Karpas-422 (cell line): ENCODE measurements at regions not wholly inside any gene's neighbourhood (a gene's known extent, or its start where the extent isn't known, plus 50 kb on each side); places are given as distances from the start of the nearest gene placed in this dataset.

Source experiments
- DNase-seq: peaks from one replicate; pipeline ENCODE4 v3.0.0-alpha.2; 2015
- H2AFZ ChIP-seq: fragments of 200-600 bp; sonication (generic); 2 replicates; pipeline ENCODE4 v1.6.1; 2014; ENCODE audit warnings: antibody characterized with exemption, low read length, mixed read lengths
- H3K27ac ChIP-seq: fragments of 200-600 bp; sonication (generic); 2 replicates; pipeline ENCODE4 v1.5.1; 2014; ENCODE audit warnings: mild to moderate bottlenecking, low read length, moderate library complexity
- H3K27me3 ChIP-seq: fragments of 200-600 bp; sonication (generic); 2 replicates; pipeline ENCODE4 v1.6.1; 2014; ENCODE audit warnings: low read length, mixed read lengths
- H3K36me3 ChIP-seq: fragments of 200-600 bp; sonication (generic); 2 replicates; pipeline ENCODE4 v1.6.1; 2014; ENCODE audit warnings: low read length, mixed read lengths; ENCODE audit not compliant: insufficient read depth
- H3K4me1 ChIP-seq: fragments of 200-600 bp; sonication (generic); 2 replicates; pipeline ENCODE4 v1.6.1; 2014; ENCODE audit warnings: mild to moderate bottlenecking, low read length, mixed read lengths
- H3K4me2 ChIP-seq: fragments of 200-600 bp; sonication (generic); 2 replicates; pipeline ENCODE4 v1.6.1; 2014; ENCODE audit warnings: low read length, low read depth, mild to moderate bottlenecking; ENCODE audit not compliant: poor library complexity, severe bottlenecking
- H3K4me3 ChIP-seq: fragments of 200-600 bp; sonication (generic); 2 replicates; pipeline ENCODE4 v1.5.1; 2014; ENCODE audit warnings: mild to moderate bottlenecking, antibody characterized with exemption, low read length, mixed read lengths
- H3K79me2 ChIP-seq: fragments of 200-600 bp; sonication (generic); 2 replicates; pipeline ENCODE4 v1.6.1; 2014; ENCODE audit warnings: mild to moderate bottlenecking, low read length, mixed read lengths
- H3K9ac ChIP-seq: fragments of 200-600 bp; sonication (generic); 2 replicates; pipeline ENCODE4 v1.6.0; 2014; ENCODE audit warnings: low read length
- H3K9me2 ChIP-seq: fragments of 200-600 bp; sonication (generic), shearing (Covaris generic); replicated peaks from 2 replicates; pipeline ENCODE4 v1.6.0; 2014; ENCODE audit warnings: mild to moderate bottlenecking, low read length, moderate library complexity; ENCODE audit not compliant: insufficient read depth
- H3K9me3 ChIP-seq: fragments of 300-700, 200-600 bp; sonication (generic); 2 replicates; pipeline ENCODE4 v1.6.1; 2014; ENCODE audit warnings: low read length, mixed read lengths
- H4K20me1 ChIP-seq: fragments of 200-600 bp; sonication (generic); 2 replicates; pipeline ENCODE4 v1.6.1; 2014; ENCODE audit warnings: mild to moderate bottlenecking, antibody characterized with exemption, low read length, low read depth; ENCODE audit not compliant: insufficient read depth

DNA sequence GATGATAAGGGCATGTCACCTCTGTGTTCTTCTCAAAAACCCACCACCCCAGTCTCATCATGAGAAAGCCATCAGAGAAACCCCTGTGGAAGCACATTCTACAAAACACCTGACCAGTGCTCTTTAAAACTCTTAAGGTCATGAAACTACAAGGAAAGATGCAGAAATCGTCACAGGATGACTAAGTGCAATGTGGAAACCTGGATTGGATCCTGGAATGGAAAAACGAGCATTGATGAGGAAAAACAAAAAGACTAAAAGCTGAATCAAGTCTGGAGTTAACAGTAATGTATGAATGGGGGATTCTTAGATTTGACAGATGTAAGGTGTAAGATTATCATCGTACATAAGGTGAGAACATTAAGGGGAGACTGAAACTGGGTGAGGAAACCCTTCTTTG, 211.0 kb downstream of the TBX5 start:
- no peaks in the 10 kb centered on the region for H3K27me3 ChIP-seq
- no peaks in the 10 kb centered on the region for H3K4me1 ChIP-seq

DNA sequence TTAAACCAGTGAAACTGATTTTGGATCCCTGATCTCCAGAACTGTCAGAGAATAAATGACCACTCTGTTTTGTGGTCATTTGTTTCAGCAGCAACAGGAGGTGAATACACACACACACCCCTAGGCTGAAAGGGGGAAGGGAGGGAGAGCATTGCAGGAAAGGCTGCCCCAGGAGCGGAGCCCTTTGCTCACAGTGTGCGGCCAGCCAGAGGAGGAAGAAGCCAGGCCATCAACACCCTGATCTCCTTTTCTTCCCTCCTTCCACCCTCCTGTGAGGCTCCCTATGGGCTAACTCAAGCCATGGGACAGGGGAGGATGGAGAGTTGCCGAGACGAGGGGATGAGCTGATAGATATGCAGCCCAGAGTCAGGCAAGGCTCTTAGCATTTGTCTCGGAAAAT, 211.9 kb downstream of the TBX5 start:
- no peak for DNase-seq
- H3K27ac ChIP-seq = no peak overlapping the region
- H3K36me3 ChIP-seq = no peaks in the 10 kb centered on the region
- no peak overlapping the region for H3K4me2 ChIP-seq
- H3K9me3 ChIP-seq = no peaks in the 10 kb centered on the region
- H2AFZ ChIP-seq = no peak overlapping the region
- H3K9ac ChIP-seq = no peak overlapping the region
- H3K79me2 ChIP-seq = no peaks in the 10 kb centered on the region
- no peak overlapping the region for H3K4me3 ChIP-seq
- no peaks in the 10 kb centered on the region for H3K27me3 ChIP-seq
- H3K9me2 ChIP-seq = no peaks in the 10 kb centered on the region
- no peaks in the 10 kb centered on the region for H4K20me1 ChIP-seq
- H3K4me1 ChIP-seq = no peaks in the 10 kb centered on the region

More for the DNA sequence above, 211.0 kb downstream of the TBX5 start:
- Histone ChIP-seq H3K4me2 (no peak overlapping the region), H3K79me2 (no peaks in the 10 kb centered on the region), H2AFZ (no peak overlapping the region), H3K27ac (no peak overlapping the region), H3K9me2 (no peaks in the 10 kb centered on the region), H3K9ac (no peak overlapping the region), H3K9me3 (peaks cover 4% of the 10 kb centered on the region; the same call in 1 of the 2 replicates), H3K36me3 (no peaks in the 10 kb centered on the region), H3K4me3 (no peak overlapping the region), H4K20me1 (no peaks in the 10 kb centered on the region)
- no peak for DNase-seq

DNA sequence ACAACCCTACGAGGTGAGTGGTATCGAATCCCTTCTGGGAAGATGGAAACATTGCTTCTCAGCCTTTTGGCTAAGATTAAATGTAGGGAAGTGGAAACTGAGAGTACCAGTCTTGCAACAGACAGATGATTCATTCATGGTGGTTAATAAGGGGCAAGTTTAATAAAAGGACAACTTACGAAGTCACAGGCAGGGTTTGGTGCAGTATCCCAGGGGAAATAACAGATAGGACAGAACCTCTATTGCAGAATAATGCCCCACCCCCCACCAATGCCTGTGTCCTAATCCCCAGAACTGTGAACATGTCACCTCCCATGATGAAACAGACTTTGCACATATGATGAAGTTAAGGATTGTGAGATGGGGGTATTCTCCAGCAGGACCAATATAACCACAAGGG, 212.5 kb downstream of the TBX5 start:
- Histone ChIP-seq H3K27ac (no peak overlapping the region), H4K20me1 (no peaks in the 10 kb centered on the region), H3K9me3 (no peaks in the 10 kb centered on the region), H3K9me2 (no peaks in the 10 kb centered on the region), H3K9ac (no peak overlapping the region), H3K79me2 (no peaks in the 10 kb centered on the region), H3K4me3 (no peak overlapping the region), H3K27me3 (no peaks in the 10 kb centered on the region), H3K4me2 (no peak overlapping the region), H2AFZ (no peak overlapping the region), H3K36me3 (no peaks in the 10 kb centered on the region), H3K4me1 (no peaks in the 10 kb centered on the region)
- DNase-seq = no peak

DNA sequence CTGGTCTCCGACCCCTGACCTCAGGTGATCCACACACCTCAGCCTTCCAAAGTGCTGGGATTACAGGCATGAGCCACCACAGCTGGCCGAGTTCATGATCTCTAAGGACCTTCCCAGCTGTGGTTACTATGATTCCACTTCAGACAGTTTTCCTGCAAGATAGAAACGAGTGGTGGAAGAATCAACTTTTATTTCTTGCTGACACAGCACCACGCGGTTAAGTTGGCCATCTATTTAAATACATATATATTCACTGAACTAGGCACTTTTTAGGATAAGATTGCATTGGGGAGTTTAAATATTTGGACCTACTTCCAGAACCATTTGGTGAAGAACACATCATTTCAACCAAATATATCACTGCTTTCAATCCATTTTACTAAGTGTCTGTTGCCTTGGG, 213.4 kb downstream of the TBX5 start:
- no peak overlapping the region for H3K4me3 ChIP-seq
- no peaks in the 10 kb centered on the region for H3K27me3 ChIP-seq
- no peaks in the 10 kb centered on the region for H4K20me1 ChIP-seq
- no peak overlapping the region for H3K4me2 ChIP-seq
- H3K4me1 ChIP-seq = no peaks in the 10 kb centered on the region
- no peak for DNase-seq
- no peak overlapping the region for H3K9ac ChIP-seq
- no peaks in the 10 kb centered on the region for H3K36me3 ChIP-seq
- H3K79me2 ChIP-seq = no peaks in the 10 kb centered on the region
- H3K9me2 ChIP-seq = no peaks in the 10 kb centered on the region
- H3K27ac ChIP-seq = no peak overlapping the region
- H3K9me3 ChIP-seq = no peaks in the 10 kb centered on the region
- no peak overlapping the region for H2AFZ ChIP-seq

DNA sequence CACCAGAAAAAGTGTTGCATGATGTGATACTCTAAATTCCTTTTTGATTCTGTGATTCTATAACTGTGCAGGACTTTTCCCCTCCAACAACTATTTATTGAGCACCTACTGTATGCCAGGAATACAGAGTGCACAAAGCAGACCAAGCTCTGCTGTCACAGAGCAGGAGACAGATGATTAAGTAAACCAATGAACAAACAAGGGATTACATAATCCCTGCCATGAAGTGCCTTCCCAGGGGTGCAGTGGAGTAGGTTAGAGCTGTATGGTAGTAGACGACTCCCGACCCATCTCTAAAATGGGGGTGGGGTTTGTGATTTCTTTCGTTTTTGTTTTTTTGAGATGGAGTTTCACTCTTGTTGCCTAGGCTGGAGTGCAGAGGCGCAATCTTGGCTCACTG, 213.9 kb downstream of the TBX5 start:
- DNase-seq = no peak
- H3K4me3 ChIP-seq = no peak overlapping the region
- H3K4me2 ChIP-seq = no peak overlapping the region
- no peaks in the 10 kb centered on the region for H3K9me3 ChIP-seq
- no peaks in the 10 kb centered on the region for H3K27me3 ChIP-seq
- H3K4me1 ChIP-seq = no peaks in the 10 kb centered on the region
- H3K36me3 ChIP-seq = no peaks in the 10 kb centered on the region
- H3K9me2 ChIP-seq = no peaks in the 10 kb centered on the region
- no peak overlapping the region for H3K27ac ChIP-seq
- no peaks in the 10 kb centered on the region for H3K79me2 ChIP-seq
- no peak overlapping the region for H3K9ac ChIP-seq
- H2AFZ ChIP-seq = no peak overlapping the region
- H4K20me1 ChIP-seq = no peaks in the 10 kb centered on the region

DNA sequence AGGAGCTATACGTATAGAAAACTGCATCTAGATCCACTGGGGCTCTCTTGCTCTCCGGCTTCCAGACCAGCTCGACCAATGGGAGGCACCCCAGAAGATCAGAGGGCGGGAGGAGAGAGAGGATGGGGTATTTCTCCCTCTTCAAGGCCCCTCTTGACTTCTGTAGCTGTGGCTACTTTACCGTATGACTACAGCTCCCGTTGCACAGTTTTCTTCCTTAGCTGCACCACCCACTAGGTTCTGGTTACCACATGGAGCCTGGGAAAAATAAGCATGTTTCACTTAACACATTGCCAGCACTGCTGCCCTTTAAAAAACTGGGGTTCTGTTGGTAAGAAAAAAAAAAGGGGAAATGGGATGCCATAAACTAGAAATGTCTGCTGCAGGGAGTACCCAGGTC, 214.4 kb downstream of the TBX5 start:
- no peak for DNase-seq
- no peaks in the 10 kb centered on the region for H3K79me2 ChIP-seq
- no peaks in the 10 kb centered on the region for H3K9me3 ChIP-seq
- no peak overlapping the region for H3K27ac ChIP-seq
- H3K36me3 ChIP-seq = no peaks in the 10 kb centered on the region
- no peak overlapping the region for H3K4me3 ChIP-seq
- no peak overlapping the region for H3K4me2 ChIP-seq
- no peaks in the 10 kb centered on the region for H3K4me1 ChIP-seq
- H2AFZ ChIP-seq = no peak overlapping the region
- H4K20me1 ChIP-seq = no peaks in the 10 kb centered on the region
- H3K9ac ChIP-seq = no peak overlapping the region
- H3K9me2 ChIP-seq = no peaks in the 10 kb centered on the region
- no peaks in the 10 kb centered on the region for H3K27me3 ChIP-seq

DNA sequence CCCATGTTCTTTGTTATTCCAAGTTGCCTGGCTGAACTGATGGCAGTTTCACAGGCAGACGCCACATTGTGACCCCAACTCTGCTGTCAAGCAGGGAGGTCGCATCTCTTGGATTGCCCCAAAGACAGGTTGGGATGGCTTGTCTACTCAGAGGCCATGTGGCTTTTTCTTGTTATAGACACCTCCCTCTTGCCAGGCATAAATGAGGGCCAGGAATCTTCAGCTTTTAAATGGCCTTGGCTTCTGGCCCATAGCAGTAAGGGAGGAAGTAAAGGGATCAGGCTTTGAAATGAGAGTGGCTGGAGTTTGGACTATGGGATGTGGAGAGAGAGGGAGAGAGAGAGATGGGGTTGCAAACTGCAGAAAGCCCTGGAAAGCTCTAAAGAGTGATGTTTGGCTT, 215.0 kb downstream of the TBX5 start:
- Histone ChIP-seq H4K20me1 (no peaks in the 10 kb centered on the region), H3K27me3 (no peaks in the 10 kb centered on the region), H3K36me3 (no peaks in the 10 kb centered on the region), H3K9me2 (no peaks in the 10 kb centered on the region), H3K4me3 (no peak overlapping the region), H3K4me2 (no peak overlapping the region), H3K9me3 (no peaks in the 10 kb centered on the region), H3K4me1 (no peaks in the 10 kb centered on the region), H3K27ac (no peak overlapping the region), H3K79me2 (no peaks in the 10 kb centered on the region), H3K9ac (no peak overlapping the region), H2AFZ (no peak overlapping the region)
- DNase-seq = no peak

DNA sequence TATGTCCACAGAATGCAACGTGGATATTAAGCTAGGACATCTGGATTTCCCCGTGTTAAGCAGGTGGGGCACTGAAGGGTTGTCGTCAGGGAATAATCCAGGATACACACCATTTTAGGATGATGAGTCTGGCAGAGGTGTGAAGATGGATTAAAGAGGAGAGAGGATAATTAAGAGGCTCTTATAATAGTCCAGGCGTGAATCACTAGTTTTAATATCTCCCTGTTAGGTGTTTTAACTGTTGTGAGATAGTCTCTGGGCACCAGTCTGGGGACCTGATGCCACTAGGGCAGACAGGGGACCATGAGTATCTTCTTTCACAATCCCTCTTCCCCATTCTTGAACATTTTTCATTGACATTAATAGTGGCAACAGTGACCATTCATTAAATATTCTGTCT, 216.7 kb downstream of the TBX5 start:
- Histone ChIP-seq H3K4me3 (no peak overlapping the region), H3K9me3 (no peaks in the 10 kb centered on the region), H3K79me2 (no peaks in the 10 kb centered on the region), H3K27me3 (no peaks in the 10 kb centered on the region), H3K9me2 (no peaks in the 10 kb centered on the region), H4K20me1 (no peaks in the 10 kb centered on the region), H2AFZ (no peak overlapping the region), H3K9ac (no peak overlapping the region), H3K4me2 (no peak overlapping the region), H3K27ac (no peak overlapping the region), H3K36me3 (no peaks in the 10 kb centered on the region), H3K4me1 (no peaks in the 10 kb centered on the region)
- DNase-seq = no peak
